ENCODE measurements at regions not wholly inside any gene's neighbourhood (a gene's known extent, or its start where the extent isn't known, plus 50 kb on each side); places are given as distances from the start of the nearest gene placed in this dataset.

DNA sequence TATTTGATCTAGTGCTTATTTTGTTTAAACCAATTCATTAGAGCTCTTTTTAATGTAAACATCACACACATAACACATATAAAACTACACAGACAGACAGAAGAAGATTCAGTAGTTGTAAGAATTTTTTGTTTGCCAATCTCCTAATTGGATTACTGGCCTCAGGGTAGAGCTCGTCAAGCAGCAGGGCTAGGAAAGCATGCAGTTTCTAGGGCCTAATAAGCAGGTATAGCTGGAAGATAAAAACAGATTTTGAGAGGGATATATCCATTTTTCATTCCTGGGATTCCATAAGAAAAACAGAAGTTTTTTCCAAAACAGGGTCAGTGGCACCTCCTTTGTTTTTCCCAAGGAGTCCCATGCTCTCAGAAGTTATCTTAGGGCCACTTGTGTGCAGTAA lies 265.2 kb upstream of the SGO1 start:
- TF ChIP-seq, protein P1, sequence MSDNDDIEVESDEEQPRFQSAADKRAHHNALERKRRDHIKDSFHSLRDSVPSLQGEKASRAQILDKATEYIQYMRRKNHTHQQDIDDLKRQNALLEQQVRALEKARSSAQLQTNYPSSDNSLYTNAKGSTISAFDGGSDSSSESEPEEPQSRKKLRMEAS (IDR thresholded peaks at IDR 0.05; ENCODE audit: low read depth, low read length): no peak
- TF ChIP-seq, protein P2, sequence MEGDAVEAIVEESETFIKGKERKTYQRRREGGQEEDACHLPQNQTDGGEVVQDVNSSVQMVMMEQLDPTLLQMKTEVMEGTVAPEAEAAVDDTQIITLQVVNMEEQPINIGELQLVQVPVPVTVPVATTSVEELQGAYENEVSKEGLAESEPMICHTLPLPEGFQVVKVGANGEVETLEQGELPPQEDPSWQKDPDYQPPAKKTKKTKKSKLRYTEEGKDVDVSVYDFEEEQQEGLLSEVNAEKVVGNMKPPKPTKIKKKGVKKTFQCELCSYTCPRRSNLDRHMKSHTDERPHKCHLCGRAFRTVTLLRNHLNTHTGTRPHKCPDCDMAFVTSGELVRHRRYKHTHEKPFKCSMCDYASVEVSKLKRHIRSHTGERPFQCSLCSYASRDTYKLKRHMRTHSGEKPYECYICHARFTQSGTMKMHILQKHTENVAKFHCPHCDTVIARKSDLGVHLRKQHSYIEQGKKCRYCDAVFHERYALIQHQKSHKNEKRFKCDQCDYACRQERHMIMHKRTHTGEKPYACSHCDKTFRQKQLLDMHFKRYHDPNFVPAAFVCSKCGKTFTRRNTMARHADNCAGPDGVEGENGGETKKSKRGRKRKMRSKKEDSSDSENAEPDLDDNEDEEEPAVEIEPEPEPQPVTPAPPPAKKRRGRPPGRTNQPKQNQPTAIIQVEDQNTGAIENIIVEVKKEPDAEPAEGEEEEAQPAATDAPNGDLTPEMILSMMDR (IDR thresholded peaks at IDR 0.05; ENCODE audit: low read depth, low read length): no peak
- TF ChIP-seq POLR2A (IDR thresholded peaks at IDR 0.05; ENCODE audit: extremely low read depth, insufficient read length) (no peak), MYC (IDR thresholded peaks at IDR 0.05; ENCODE audit: low read depth, low read length) (no peak)

All from NB4 (cell line).